SK-N-SH treated with all-trans-retinoic acid at 6 μM for 48 hours (cell line): ENCODE measurements at regions not wholly inside any gene's neighbourhood (a gene's known extent, or its start where the extent isn't known, plus 50 kb on each side); places are given as distances from the start of the nearest gene placed in this dataset.
"Not testable (repeated sequence)": the region's sequence is repeated elsewhere in the genome, so short reads cannot be mapped to it uniquely, and the experiment has no call there.

Source experiments
- BACH2 ChIP-seq: fragments of 250-450 bp; sonication (Bioruptor Pico); IDR thresholded peaks from 2 replicates; pipeline ENCODE4 v1.9.0; 2021; ENCODE audit warnings: mild to moderate bottlenecking, borderline replicate concordance
- ZC3H10 ChIP-seq: fragments of 250-450 bp; sonication (Bioruptor Pico); IDR thresholded peaks from 2 replicates; pipeline ENCODE4 v1.5.1; 2021; ENCODE audit warnings: mild to moderate bottlenecking, moderate library complexity

DNA sequence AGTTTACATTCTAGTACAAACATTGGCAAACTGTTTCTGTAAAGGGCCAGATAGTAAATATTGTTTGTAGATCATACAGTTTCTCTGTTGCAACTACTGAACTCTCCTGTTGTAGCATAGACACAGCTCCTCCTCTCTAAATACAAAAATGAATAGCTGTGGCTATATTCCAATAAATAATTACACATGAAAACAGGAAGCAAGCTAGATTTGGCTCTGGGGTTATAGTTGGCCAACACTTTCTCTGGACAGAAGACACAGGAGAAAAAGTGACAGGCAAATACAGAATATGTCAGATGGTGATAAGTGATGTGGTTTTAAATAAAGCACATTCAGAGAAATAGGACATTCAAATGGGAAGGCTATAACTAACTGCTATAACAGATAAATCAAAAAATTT is 957.0 kb downstream of the LTN1 start:
- TF ChIP-seq ZC3H10, BACH2 (CRISPR knock-in tag): not testable (repeated sequence)
